ENCODE measurements at regions not wholly inside any gene's neighbourhood (a gene's known extent, or its start where the extent isn't known, plus 50 kb on each side); places are given as distances from the start of the nearest gene placed in this dataset.

DNA sequence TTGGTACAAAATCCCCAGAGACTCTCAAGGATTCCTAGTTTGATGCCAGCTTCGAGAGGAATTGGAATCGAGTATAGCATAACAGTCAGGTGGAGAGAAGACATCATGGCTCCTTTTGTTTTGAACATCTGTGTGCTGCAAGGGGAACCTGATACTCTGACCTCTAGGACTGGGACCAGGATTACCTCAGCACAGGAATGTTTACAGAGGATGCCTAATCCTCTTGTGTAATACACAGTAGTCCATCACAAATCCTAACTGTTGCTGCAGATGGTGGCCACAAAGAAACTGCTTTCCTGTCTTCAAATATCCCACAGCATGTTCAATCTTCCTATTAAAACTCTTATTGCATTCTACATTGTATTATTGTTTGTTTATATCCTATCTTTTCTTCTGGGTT is 111.8 kb upstream of the PRMT6 start:
- TF ChIP-seq CTCF (IDR thresholded peaks at IDR 0.05; ENCODE audit: low read depth, low read length) (no peak), MAX (IDR thresholded peaks at IDR 0.05; ENCODE audit: low read depth, low read length) (no peak)
